ENCODE measurements at regions not wholly inside any gene's neighbourhood (a gene's known extent, or its start where the extent isn't known, plus 50 kb on each side); places are given as distances from the start of the nearest gene placed in this dataset.

DNA sequence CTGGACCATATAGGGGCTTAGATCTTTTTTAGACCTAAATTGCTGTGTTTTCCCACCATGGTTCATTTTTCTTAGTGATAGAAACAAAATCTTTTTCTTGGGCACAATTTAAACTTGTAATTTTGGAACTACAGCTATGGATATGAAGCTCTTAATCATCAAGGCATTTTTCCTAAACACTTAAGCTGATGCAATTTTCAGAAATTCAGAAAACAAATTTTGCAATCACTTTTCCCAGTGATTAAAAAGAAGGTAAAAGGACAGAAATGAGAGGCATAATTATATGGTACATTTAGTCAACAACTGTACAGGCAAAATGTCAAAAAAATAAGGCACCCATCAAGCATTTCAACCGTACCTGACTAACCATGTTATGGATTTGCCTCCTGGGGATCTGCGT, 665.4 kb downstream of the XIRP2 start:
- no peak for DNase-seq (ENCODE audit: low spot score in 2 of 2)
- TF ChIP-seq, protein P1, sequence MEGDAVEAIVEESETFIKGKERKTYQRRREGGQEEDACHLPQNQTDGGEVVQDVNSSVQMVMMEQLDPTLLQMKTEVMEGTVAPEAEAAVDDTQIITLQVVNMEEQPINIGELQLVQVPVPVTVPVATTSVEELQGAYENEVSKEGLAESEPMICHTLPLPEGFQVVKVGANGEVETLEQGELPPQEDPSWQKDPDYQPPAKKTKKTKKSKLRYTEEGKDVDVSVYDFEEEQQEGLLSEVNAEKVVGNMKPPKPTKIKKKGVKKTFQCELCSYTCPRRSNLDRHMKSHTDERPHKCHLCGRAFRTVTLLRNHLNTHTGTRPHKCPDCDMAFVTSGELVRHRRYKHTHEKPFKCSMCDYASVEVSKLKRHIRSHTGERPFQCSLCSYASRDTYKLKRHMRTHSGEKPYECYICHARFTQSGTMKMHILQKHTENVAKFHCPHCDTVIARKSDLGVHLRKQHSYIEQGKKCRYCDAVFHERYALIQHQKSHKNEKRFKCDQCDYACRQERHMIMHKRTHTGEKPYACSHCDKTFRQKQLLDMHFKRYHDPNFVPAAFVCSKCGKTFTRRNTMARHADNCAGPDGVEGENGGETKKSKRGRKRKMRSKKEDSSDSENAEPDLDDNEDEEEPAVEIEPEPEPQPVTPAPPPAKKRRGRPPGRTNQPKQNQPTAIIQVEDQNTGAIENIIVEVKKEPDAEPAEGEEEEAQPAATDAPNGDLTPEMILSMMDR (IDR thresholded peaks at IDR 0.05): no peak
- no peak for TF ChIP-seq POLR2A (IDR thresholded peaks at IDR 0.05)
- WGBS, 2 donors: 81 to 83% methylated on average over 2 of the region's 2 CpGs
- intact Hi-C loops (cut with DNase I; ENCODE audit: low total_unique reads): no loop called here
- H3K4me3 ChIP-seq (ENCODE audit: low read depth, poor library complexity, severe bottlenecking): no peak overlapping the region

DNA sequence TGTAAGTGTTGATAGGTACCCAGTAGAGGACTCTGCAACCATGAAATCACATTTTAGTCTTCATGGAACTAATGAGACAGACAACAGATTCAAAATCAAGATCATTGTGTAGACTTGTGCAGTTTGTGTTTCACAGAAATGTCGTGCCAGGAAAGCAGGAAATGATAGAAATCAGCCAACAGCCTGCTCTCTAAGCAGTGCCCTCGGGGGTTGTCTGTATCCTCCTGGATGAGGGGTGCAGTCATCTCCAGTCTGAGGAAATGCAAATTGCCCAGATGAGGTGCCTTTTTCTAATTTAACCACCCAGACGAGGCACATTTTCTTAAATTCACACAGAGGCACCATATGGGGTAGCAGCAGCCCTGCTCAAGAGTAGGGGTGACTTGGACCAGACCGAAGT, 663.1 kb downstream of the XIRP2 start:
- no peak for TF ChIP-seq POLR2A (IDR thresholded peaks at IDR 0.05)
- TF ChIP-seq, protein P1 (IDR thresholded peaks at IDR 0.05): no peak
- H3K4me3 ChIP-seq (ENCODE audit: low read depth, poor library complexity, severe bottlenecking): no peak overlapping the region
- DNase-seq (ENCODE audit: low spot score in 2 of 2): no peak
- WGBS, 2 donors: 30 to 47% methylated on average over 4 of the region's 4 CpGs
- intact Hi-C loops (cut with DNase I; ENCODE audit: low total_unique reads): no loop called here

DNA sequence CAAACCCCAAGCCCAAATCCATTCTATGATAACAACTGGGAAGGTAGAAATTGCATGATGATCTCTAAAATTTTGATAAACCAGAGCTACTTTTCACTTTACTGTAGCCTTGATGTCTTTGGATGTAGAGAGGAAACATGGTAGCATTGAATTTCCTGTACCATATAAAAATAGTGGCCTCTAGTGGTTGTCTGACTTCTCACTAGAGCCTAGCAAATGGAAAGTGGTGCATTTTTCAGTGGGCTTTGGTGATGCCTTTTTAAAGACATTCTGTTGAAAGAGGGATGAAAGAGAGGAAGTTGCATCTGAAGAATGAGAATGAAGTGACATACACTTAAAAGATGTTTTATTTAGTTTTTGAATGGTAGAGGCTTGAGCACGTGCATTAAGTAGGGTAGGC, 662.2 kb downstream of the XIRP2 start:
- WGBS, 2 donors: 82 to 92% methylated on average over 1 of the region's 1 CpG

GRCh38 chr2:167548396-167548795, 660.1 kb downstream of the XIRP2 start:
- 60 to 65% methylated on average over 2 of the region's 2 CpGs for WGBS, 2 donors
- TF ChIP-seq POLR2A (IDR thresholded peaks at IDR 0.05): no peak
- TF ChIP-seq, protein P1 (IDR thresholded peaks at IDR 0.05): no peak
- no peak overlapping the region for H3K4me3 ChIP-seq (ENCODE audit: low read depth, poor library complexity, severe bottlenecking)
- intact Hi-C loops (cut with DNase I; ENCODE audit: low total_unique reads): no loop called here
- no peak for DNase-seq (ENCODE audit: low spot score in 2 of 2)

More for the DNA sequence above, 662.2 kb downstream of the XIRP2 start:
- H3K4me3 ChIP-seq (ENCODE audit: low read depth, poor library complexity, severe bottlenecking): no peak overlapping the region
- intact Hi-C loops (cut with DNase I; ENCODE audit: low total_unique reads): no loop called here
- TF ChIP-seq, protein P1 (IDR thresholded peaks at IDR 0.05): no peak
- TF ChIP-seq POLR2A (IDR thresholded peaks at IDR 0.05): no peak
- DNase-seq (ENCODE audit: low spot score in 2 of 2): no peak

DNA sequence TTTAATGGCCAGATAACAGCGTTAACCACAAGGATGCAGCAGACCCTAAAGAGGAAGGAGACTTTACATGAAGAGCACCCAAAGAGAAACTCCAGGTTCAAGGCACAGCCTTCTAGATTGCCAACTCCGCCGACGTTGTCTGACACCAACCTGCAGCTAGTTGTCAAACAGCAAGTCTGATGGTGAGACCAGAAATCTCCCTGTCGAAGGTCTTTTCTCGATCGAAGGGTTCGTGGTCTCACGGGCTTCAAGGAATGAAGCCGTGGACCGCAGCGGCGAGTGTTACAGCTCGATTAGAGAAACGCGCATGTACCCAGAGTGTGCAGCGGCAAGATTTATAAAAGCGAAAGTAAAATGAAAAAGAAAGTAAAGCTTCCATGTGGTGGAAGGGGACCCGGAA, 656.3 kb downstream of the XIRP2 start:
- 95% methylated on average over 19 of the region's 19 CpGs for WGBS, 2 donors
- no peak for DNase-seq (ENCODE audit: low spot score in 2 of 2)
- no peak overlapping the region for H3K4me3 ChIP-seq (ENCODE audit: low read depth, poor library complexity, severe bottlenecking)
- intact Hi-C loops (cut with DNase I; ENCODE audit: low total_unique reads): no loop called here
- TF ChIP-seq POLR2A (IDR thresholded peaks at IDR 0.05): no peak
- TF ChIP-seq, protein P1 (IDR thresholded peaks at IDR 0.05): no peak

DNA sequence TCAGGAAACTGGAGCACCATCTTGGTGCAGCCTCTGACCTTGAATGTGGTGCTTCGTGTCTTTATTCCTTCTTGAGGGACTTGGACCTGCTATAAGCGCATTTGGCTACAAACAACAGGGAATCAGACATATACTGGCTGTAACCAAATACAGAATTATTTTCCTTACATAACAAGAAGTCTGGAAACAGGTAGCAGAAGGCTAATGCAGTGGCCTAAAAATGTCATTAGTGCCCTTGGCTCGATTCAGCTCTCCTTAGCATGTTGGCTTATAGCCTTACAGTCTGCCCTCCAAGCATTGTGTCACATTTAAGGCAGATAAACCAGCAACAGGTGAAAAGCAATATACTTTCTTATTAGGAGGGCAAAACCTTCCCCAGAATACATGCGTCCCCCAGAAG, 655.4 kb downstream of the XIRP2 start:
- intact Hi-C loops (cut with DNase I; ENCODE audit: low total_unique reads): no loop called here
- 90 to 91% methylated on average over 4 of the region's 4 CpGs for WGBS, 2 donors
- H3K4me3 ChIP-seq (ENCODE audit: low read depth, poor library complexity, severe bottlenecking): no peak overlapping the region
- DNase-seq (ENCODE audit: low spot score in 2 of 2): no peak
- TF ChIP-seq POLR2A (IDR thresholded peaks at IDR 0.05): no peak
- TF ChIP-seq, protein P1 (IDR thresholded peaks at IDR 0.05): no peak

All from lower leg skin (tissue), 4 donors.